Liver (tissue), 3 donors: ENCODE measurements at regions not wholly inside any gene's neighbourhood (a gene's known extent, or its start where the extent isn't known, plus 50 kb on each side); places are given as distances from the start of the nearest gene placed in this dataset.

Experiments used
- EGR1 ChIP-seq, 2 donors: IDR thresholded peaks; 2 replicates each; pipeline ENCODE4 v1.6.1; 2016 to 2018; ENCODE audit warnings: antibody characterized with exemption in 2 of 2, low read depth in 2 of 2
- FOXA2 ChIP-seq: IDR thresholded peaks from 2 replicates; pipeline ENCODE4 v1.6.1; 2016; ENCODE audit warnings: antibody characterized with exemption
- GABPA ChIP-seq, 2 donors: IDR thresholded peaks in 1 of 2; conservative IDR thresholded peaks in 1 of 2; 2 replicates each; pipeline ENCODE4 v1.6.1; 2016; ENCODE audit warnings: antibody characterized with exemption in 2 of 2, mild to moderate bottlenecking in 1 of 2, moderate library complexity in 1 of 2
- JUND ChIP-seq, 2 donors: IDR thresholded peaks; 2 replicates each; pipeline ENCODE4 v1.6.1; 2016; ENCODE audit warnings: antibody characterized with exemption in 2 of 2
- RAD21 ChIP-seq, 2 donors: IDR thresholded peaks; 2 replicates each; pipeline ENCODE4 v1.6.1; 2016; ENCODE audit warnings: antibody characterized with exemption in 2 of 2, mild to moderate bottlenecking in 2 of 2
- SP1 ChIP-seq: IDR thresholded peaks from 2 replicates; pipeline ENCODE4 v1.6.1; 2018; ENCODE audit warnings: antibody characterized with exemption, mild to moderate bottlenecking
- TAF1 ChIP-seq: conservative IDR thresholded peaks from 2 replicates; pipeline ENCODE4 v1.6.1; 2016; ENCODE audit warnings: antibody characterized with exemption, mild to moderate bottlenecking
- YY1 ChIP-seq: IDR thresholded peaks from 2 replicates; pipeline ENCODE4 v1.6.1; 2016; ENCODE audit warnings: antibody characterized with exemption, mild to moderate bottlenecking
- TF ChIP-seq, protein P1 (sequence below): fragments of 150-350 bp; IDR thresholded peaks from 2 replicates; pipeline ENCODE4 v1.5.1; 2017; ENCODE audit warnings: improper control_type of control experiment, low read depth, low read length; ENCODE audit not compliant: missing input control
- TF ChIP-seq, protein P2 (sequence below): IDR thresholded peaks from 2 replicates; pipeline ENCODE4 v1.6.1; 2016; ENCODE audit warnings: antibody characterized with exemption, mild to moderate bottlenecking
- TF ChIP-seq, protein P3 (sequence below): IDR thresholded peaks from 2 replicates; pipeline ENCODE4 v1.6.1; 2016; ENCODE audit warnings: antibody characterized with exemption
- donor health status: healthy.
- donor health status: healthy.

DNA sequence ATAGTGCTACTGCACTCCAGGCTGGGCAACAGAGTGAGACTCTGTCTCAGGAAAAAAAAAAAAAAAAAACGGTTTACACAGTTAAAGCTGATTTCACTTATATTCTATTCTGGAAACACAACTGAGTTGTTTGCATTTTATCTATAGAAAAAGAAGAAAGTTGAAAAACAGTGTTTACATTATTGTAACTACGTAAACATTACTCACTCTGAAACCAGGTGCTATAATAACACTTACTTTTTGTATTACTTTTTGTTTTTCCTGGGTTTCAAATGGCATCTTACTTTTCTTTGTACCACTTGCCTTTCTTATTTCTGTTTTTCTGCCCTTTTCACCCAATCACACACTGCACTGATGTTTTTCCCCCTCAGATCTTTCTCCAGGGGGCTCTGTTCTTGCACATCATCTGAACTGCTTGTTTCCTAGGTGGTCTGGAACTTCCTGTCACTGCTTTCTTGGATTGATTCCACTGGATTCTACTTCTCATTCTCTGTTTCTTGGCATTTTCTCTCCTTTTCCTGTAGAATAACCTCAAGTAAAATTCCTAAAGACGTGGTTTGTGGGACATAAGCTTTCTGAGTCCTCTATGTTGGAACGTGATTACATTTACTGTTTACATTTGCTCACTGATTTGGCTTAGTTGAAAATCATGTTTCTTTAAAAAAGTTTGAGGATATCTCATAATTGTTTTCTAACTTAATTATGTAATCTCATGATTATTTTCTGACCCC lies 142.1 kb downstream of the HS3ST3B1 start:
- TF ChIP-seq YY1: no peak
- TF ChIP-seq, protein P1, sequence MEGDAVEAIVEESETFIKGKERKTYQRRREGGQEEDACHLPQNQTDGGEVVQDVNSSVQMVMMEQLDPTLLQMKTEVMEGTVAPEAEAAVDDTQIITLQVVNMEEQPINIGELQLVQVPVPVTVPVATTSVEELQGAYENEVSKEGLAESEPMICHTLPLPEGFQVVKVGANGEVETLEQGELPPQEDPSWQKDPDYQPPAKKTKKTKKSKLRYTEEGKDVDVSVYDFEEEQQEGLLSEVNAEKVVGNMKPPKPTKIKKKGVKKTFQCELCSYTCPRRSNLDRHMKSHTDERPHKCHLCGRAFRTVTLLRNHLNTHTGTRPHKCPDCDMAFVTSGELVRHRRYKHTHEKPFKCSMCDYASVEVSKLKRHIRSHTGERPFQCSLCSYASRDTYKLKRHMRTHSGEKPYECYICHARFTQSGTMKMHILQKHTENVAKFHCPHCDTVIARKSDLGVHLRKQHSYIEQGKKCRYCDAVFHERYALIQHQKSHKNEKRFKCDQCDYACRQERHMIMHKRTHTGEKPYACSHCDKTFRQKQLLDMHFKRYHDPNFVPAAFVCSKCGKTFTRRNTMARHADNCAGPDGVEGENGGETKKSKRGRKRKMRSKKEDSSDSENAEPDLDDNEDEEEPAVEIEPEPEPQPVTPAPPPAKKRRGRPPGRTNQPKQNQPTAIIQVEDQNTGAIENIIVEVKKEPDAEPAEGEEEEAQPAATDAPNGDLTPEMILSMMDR: no peak
- TF ChIP-seq, protein P2, sequence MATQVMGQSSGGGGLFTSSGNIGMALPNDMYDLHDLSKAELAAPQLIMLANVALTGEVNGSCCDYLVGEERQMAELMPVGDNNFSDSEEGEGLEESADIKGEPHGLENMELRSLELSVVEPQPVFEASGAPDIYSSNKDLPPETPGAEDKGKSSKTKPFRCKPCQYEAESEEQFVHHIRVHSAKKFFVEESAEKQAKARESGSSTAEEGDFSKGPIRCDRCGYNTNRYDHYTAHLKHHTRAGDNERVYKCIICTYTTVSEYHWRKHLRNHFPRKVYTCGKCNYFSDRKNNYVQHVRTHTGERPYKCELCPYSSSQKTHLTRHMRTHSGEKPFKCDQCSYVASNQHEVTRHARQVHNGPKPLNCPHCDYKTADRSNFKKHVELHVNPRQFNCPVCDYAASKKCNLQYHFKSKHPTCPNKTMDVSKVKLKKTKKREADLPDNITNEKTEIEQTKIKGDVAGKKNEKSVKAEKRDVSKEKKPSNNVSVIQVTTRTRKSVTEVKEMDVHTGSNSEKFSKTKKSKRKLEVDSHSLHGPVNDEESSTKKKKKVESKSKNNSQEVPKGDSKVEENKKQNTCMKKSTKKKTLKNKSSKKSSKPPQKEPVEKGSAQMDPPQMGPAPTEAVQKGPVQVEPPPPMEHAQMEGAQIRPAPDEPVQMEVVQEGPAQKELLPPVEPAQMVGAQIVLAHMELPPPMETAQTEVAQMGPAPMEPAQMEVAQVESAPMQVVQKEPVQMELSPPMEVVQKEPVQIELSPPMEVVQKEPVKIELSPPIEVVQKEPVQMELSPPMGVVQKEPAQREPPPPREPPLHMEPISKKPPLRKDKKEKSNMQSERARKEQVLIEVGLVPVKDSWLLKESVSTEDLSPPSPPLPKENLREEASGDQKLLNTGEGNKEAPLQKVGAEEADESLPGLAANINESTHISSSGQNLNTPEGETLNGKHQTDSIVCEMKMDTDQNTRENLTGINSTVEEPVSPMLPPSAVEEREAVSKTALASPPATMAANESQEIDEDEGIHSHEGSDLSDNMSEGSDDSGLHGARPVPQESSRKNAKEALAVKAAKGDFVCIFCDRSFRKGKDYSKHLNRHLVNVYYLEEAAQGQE: no peak
- TF ChIP-seq FOXA2: no peak
- no peak for TF ChIP-seq JUND (IDR thresholded peaks at IDR 0.05)
- no peak for TF ChIP-seq EGR1 (IDR thresholded peaks at IDR 0.05; ENCODE audit: low read depth in 2 of 2)
- TF ChIP-seq, protein P3, sequence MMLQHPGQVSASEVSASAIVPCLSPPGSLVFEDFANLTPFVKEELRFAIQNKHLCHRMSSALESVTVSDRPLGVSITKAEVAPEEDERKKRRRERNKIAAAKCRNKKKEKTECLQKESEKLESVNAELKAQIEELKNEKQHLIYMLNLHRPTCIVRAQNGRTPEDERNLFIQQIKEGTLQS: no peak
- no peak for TF ChIP-seq RAD21 (IDR thresholded peaks at IDR 0.05)
- no peak for TF ChIP-seq GABPA (IDR thresholded peaks at IDR 0.05 in 1 of 2, conservative IDR thresholded peaks at IDR 0.05 in 1 of 2)
- no peak for TF ChIP-seq SP1
- no peak for TF ChIP-seq TAF1
